NCI-H2196 treated with DMSO at 0.1 percent for 48 hours (cell line): ENCODE measurements at regions not wholly inside any gene's neighbourhood (a gene's known extent, or its start where the extent isn't known, plus 50 kb on each side); places are given as distances from the start of the nearest gene placed in this dataset.
"Not testable (repeated sequence)": the region's sequence is repeated elsewhere in the genome, so short reads cannot be mapped to it uniquely, and the experiment has no call there.

Experiments used
- DNase-seq: peaks from one replicate; lab custom pipeline; 2025; ENCODE audit not compliant: unreplicated experiment; lab: John Stamatoyannopoulos, UW

- DNase-seq: no peak
Measured at GRCh38 chr16:48740964-48741363, 131.0 kb upstream of the N4BP1 start.

- no peak for DNase-seq
Measured at GRCh38 chr16:48734220-48734619, 124.2 kb upstream of the N4BP1 start.

DNA sequence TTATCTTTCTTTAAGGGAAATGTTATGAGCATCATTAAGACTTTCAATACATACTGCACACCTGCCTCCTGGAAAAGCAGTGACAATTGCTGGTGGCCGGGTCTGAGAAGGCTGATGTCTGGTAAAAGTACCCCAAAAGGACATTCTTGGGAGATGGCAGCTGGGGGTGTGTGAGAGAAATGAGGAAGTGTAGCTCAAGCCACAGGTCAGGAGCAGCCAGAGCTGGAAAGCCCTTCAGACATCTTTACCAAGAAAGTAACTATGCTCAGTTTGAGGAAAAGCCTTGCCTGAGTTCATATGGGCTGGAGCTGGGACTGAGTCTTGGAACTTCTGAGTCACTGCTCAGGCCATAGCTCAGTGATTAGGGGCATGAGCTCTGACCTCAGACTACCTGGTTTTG, 94.7 kb upstream of the N4BP1 start:
- no peak for DNase-seq

DNA sequence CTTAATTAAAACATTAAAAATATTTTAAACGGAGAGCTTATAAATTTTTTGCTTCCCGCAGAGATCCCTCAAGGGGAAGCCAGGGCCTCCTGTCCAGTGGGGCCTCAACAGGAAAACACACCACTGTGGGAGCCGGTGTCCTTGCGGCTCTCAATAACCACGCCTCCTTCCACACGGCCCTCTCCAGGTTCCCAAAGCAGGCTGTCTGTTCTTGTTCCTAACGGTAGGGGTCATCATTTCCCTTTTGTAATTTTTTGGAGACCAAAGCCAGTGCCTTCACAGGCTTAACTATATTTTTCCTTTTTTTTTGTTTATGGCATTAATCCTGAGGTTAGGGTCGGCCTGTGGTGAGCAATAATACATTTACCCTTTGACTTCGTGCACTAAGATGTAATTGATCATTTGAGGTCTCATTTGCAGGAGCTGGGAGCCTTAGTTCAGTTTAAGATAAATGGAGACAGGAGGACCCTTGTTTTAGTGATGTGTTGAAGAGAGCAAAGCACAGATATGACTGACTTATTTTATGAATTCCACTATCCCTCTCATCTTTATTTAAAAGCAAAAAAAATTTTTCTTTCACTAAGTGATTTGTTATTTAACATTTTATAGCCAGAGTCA, 77.5 kb upstream of the N4BP1 start:
- DNase-seq: peak; percentile 5

GRCh38 chr16:48684148-48684547, 74.2 kb upstream of the N4BP1 start:
- no peak for DNase-seq

DNA sequence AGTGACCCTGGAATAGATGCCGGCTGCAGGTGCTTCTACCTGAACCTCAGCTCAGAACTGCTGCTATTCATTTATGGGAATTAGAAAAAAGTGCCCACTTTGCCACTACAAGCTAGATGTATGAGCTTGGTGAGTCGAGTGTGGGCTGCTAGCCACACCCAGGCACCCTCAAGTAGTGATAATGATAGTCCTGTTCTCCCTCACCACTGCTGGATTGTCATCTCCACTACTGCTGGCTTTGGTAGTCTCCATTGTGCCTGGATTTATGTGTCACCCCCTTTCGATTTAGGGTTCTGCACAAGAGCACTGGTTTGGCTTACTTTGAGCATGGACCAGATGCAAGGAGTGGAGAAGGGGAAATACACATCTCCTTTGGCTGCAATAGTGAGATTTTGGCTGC, 73.0 kb upstream of the N4BP1 start:
- DNase-seq: no peak

GRCh38 chr16:48681520-48681919, 71.5 kb upstream of the N4BP1 start:
- DNase-seq: no peak

DNA sequence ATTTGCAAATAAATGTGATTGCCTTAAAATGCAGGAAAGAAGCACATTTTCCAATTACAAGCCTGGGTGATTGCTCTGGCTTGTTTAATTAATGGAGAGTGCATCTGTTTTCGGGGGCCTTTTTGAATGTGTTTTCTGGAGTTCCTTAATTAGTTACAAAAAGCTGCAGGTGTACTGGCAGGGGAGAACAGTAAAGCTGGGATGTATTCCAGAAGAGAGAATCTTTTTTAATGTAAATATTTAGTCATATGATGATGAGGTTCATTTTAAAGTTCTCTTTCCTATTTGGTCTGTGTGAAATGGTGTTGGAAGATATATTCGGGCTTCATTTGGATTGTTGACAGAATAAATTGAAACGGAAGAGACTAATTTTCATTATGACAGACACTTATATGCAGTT, 70.9 kb upstream of the N4BP1 start:
- no peak for DNase-seq

GRCh38 chr16:48676836-48677235, 66.9 kb upstream of the N4BP1 start:
- no peak for DNase-seq

DNA sequence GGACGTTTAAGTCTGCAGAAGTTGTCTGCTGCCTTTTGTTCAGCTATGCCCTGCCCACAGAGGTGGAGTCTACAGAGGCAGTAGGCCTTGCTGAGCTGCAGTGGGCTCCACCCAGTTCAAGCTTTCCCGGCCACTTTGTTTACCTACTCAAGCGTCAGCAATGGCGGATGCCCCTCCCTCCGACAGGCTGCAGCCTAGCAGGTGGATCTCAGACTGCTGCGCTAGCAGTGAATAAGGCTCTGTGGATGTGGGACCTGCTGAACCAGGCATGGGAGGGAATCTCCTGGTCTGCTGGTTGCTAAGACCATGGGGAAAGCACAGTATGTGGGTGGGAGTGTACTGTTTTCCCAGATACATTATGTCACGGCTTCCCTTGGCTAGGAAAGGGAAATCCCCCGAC, 58.2 kb upstream of the N4BP1 start:
- not testable (repeated sequence) for DNase-seq

DNA sequence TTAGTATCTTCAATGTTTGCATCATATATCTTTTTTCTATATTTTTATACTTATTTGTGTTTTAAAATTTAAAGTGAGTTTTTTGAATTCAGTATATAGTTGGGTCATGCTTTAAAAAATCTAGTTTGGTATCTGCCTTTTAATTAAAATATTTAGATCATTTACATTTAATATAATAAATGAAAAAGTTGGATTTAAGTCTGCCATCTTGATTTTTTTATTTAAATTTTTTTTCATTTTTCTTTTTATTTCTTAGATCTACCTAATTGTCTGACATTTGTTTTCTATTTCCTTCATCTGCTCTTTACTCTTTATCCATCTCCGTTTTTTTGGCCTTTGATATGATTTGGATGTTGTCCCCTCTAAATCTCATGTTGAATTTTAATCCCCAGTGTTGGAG, 50.0 kb upstream of the N4BP1 start:
- no peak for DNase-seq
